ENCODE measurements at regions not wholly inside any gene's neighbourhood (a gene's known extent, or its start where the extent isn't known, plus 50 kb on each side); places are given as distances from the start of the nearest gene placed in this dataset.
A peak's percentile ranks its signal among the peaks of the same experiment; 100 is the strongest.
"Not testable (repeated sequence)": the region's sequence is repeated elsewhere in the genome, so short reads cannot be mapped to it uniquely, and the experiment has no call there.

DNA sequence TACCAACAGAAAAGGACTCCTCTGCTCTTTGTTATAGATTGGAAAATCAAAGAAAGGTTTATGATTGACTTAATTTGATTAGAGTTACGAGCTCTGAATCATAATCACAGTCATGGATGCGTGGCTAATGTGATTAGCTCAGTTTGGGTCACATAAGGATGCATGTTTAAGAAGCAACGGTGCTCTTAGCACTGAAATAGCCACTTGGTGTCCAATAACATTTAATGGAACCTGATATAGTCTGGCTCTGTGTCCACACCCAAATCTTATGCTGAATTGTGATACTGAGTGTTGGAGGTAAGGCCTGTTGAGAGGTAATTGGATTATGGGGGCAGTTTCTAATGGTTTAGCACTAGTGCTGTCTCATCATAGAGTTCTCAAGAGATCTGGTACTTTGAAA lies 501.6 kb downstream of the SLC6A15 start:
- no peaks in the 10 kb centered on the region for H3K4me1 Mint-ChIP-seq
- POLR2A ChIA-PET = no interaction called here
- no peak overlapping the region for H3K4me3 Mint-ChIP-seq
- no peak overlapping the region for H3K27ac Mint-ChIP-seq
- no peak overlapping the region for H3K4me3 ChIP-seq (ENCODE audit: low read length)
- H3K27me3 ChIP-seq (ENCODE audit: insufficient read depth, low read length, poor library complexity, severe bottlenecking) = no peaks in the 10 kb centered on the region
- H3K27ac ChIP-seq (ENCODE audit: low read depth, low read length) = no peak overlapping the region
- H3K4me1 ChIP-seq (ENCODE audit: insufficient read depth, low read length) = no peaks in the 10 kb centered on the region
- CTCF ChIA-PET = no interaction called here
- no peaks in the 10 kb centered on the region for H3K36me3 Mint-ChIP-seq
- H3K36me3 ChIP-seq (ENCODE audit: insufficient read depth, low read length) = no peaks in the 10 kb centered on the region
- H3K9me3 ChIP-seq (ENCODE audit: low read length) = no peaks in the 10 kb centered on the region
- H3K9me3 Mint-ChIP-seq = peaks cover 0 to 6% (median 3%) of the 10 kb centered on the region in 5 donors
- no peak for DNase-seq
- H3K27me3 Mint-ChIP-seq = no peaks in the 10 kb centered on the region

DNA sequence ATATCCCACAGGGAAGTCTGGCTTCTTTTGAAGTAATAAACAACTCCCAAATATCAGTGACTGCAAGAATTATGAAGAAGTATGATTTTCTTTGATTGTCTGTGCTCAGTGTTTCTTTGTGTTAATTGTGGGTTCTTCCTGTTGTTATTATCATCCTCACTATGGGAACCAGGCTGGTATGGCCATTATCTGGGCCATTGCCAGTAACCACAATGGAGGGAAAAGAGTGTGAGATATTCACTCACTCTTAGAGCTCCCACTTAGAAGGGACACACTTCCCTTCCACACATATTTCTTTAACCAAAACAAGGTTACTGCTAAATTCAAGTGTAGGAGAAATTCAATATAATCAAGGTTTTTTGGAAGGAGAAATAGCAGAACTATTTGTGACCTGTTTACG lies 503.7 kb downstream of the SLC6A15 start:
- Histone ChIP-seq H3K9me3 (ENCODE audit: low read length) (no peaks in the 10 kb centered on the region), H3K36me3 (ENCODE audit: insufficient read depth, low read length) (no peaks in the 10 kb centered on the region), H3K27me3 (ENCODE audit: insufficient read depth, low read length, poor library complexity, severe bottlenecking) (no peaks in the 10 kb centered on the region), H3K4me3 (ENCODE audit: low read length) (no peak overlapping the region), H3K27ac (ENCODE audit: low read depth, low read length) (no peak overlapping the region), H3K4me1 (ENCODE audit: insufficient read depth, low read length) (no peaks in the 10 kb centered on the region)
- no peak for DNase-seq
- Mint-ChIP-seq H3K36me3 (no peaks in the 10 kb centered on the region), H3K4me1 (no peaks in the 10 kb centered on the region), H3K9me3 (peaks cover 0 to 10% (median 3%) of the 10 kb centered on the region in 5 donors), H3K4me3 (no peak overlapping the region), H3K27me3 (no peaks in the 10 kb centered on the region), H3K27ac (no peak overlapping the region)
- ChIA-PET POLR2A (no interaction called here), CTCF (no interaction called here)

DNA sequence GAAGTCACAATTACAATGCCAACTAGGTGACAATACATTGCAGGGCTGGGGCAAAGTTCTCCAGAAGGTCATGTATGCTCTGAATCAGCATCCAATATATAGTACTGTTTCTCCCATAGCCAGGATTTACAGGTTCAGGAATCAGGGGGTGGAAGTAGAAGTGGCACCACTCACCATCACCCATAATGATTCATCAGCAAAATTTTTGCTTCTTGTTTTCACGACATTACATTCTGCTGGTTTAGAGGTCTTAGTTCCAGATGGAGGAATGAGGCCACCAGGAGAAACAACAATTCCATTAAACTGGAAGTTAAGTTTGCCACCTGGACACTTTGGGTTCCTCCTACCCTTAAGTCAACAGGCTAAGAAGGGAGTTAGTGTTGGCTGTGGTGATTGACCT lies 505.9 kb downstream of the SLC6A15 start:
- H3K36me3 Mint-ChIP-seq; DNase-seq; H3K27ac Mint-ChIP-seq; CTCF ChIA-PET; H3K36me3 ChIP-seq (ENCODE audit: insufficient read depth, low read length); H3K4me3 Mint-ChIP-seq; H3K27me3 Mint-ChIP-seq; H3K27ac ChIP-seq (ENCODE audit: low read depth, low read length); H3K9me3 Mint-ChIP-seq; H3K4me1 Mint-ChIP-seq; H3K27me3 ChIP-seq (ENCODE audit: insufficient read depth, low read length, poor library complexity, severe bottlenecking); H3K9me3 ChIP-seq (ENCODE audit: low read length); H3K4me3 ChIP-seq (ENCODE audit: low read length); POLR2A ChIA-PET; H3K4me1 ChIP-seq (ENCODE audit: insufficient read depth, low read length): not testable (repeated sequence)

DNA sequence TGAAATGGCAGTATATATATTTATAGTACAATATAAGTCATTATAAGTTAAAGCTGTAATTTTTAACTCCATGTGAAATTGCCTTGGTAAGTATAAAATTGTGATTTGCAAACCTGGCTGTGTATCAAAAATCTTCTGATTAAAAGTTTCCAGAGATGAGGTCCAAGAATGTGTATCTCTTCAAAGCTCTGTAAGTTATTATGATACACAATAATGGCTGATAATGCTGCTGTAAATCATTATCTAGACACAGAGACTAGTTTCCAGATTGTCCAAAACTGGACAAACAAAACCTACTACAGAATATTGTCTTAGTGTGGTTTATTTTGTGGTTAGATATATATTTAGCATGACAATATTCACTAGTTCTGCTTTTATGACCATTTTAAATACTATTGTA lies 514.8 kb downstream of the SLC6A15 start:
- ChIA-PET POLR2A (no interaction called here), CTCF (no interaction called here)
- no peak for DNase-seq

DNA sequence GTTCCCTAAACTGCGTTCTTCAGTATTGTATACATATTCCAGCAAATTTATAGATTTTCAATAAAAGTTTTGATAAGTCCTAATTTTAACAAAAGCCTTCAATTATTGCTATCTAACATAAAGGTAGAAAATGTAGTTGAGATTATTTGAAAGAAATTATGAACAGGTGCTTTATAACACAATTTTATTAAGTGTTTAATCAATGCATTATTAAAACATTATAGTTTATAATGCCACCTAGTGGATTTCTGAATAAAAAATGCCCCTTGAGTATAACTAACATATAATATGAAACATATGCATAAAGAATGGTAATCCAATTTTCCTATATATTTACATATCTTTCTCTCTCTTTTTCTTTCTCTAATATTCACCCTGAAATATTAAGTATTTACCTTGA lies 515.3 kb downstream of the SLC6A15 start:
- Histone ChIP-seq H3K36me3 (ENCODE audit: insufficient read depth, low read length) (no peaks in the 10 kb centered on the region), H3K27me3 (ENCODE audit: insufficient read depth, low read length, poor library complexity, severe bottlenecking) (no peaks in the 10 kb centered on the region), H3K27ac (ENCODE audit: low read depth, low read length) (no peak overlapping the region), H3K4me3 (ENCODE audit: low read length) (no peak overlapping the region), H3K4me1 (ENCODE audit: insufficient read depth, low read length) (no peaks in the 10 kb centered on the region), H3K9me3 (ENCODE audit: low read length) (no peaks in the 10 kb centered on the region)
- H3K9me3 Mint-ChIP-seq = peaks cover 0 to 6% (median 5%) of the 10 kb centered on the region in 5 donors
- POLR2A ChIA-PET = no interaction called here
- no peak overlapping the region for H3K4me3 Mint-ChIP-seq
- H3K36me3 Mint-ChIP-seq = no peaks in the 10 kb centered on the region
- no peaks in the 10 kb centered on the region for H3K4me1 Mint-ChIP-seq
- CTCF ChIA-PET = no interaction called here
- H3K27ac Mint-ChIP-seq = no peak overlapping the region
- H3K27me3 Mint-ChIP-seq = no peaks in the 10 kb centered on the region
- no peak for DNase-seq

More for the DNA sequence above, 514.8 kb downstream of the SLC6A15 start:
- Histone ChIP-seq H3K4me1 (ENCODE audit: insufficient read depth, low read length) (no peaks in the 10 kb centered on the region), H3K4me3 (ENCODE audit: low read length) (no peak overlapping the region), H3K36me3 (ENCODE audit: insufficient read depth, low read length) (no peaks in the 10 kb centered on the region), H3K9me3 (ENCODE audit: low read length) (no peaks in the 10 kb centered on the region), H3K27me3 (ENCODE audit: insufficient read depth, low read length, poor library complexity, severe bottlenecking) (no peaks in the 10 kb centered on the region), H3K27ac (ENCODE audit: low read depth, low read length) (no peak overlapping the region)
- no peaks in the 10 kb centered on the region for H3K4me1 Mint-ChIP-seq
- H3K36me3 Mint-ChIP-seq = no peaks in the 10 kb centered on the region
- no peaks in the 10 kb centered on the region for H3K27me3 Mint-ChIP-seq
- no peak overlapping the region for H3K27ac Mint-ChIP-seq
- no peak overlapping the region for H3K4me3 Mint-ChIP-seq
- H3K9me3 Mint-ChIP-seq = peaks cover 0 to 8% (median 5%) of the 10 kb centered on the region in 5 donors

DNA sequence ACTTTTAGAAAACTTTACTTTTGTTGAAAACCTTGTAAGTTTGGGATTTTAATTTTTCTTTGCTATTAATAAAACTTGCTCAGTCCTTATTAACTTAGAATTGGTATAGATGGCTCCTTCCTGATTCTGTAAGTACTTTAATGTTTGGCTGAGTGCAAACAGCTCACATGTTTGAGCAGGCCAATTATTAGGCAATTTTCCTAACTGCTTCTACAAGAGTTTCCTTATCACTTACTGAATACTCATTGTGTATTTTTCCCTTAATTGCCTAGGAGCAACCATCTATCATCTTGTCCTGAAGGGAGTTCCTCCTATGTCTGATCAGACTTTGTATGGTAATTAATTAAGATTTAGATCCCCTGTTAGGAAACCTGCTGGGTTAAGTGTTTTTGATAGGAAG lies 521.4 kb downstream of the SLC6A15 start:
- H3K4me3 ChIP-seq (ENCODE audit: low read length); H3K4me1 Mint-ChIP-seq; H3K27me3 Mint-ChIP-seq; H3K27me3 ChIP-seq (ENCODE audit: insufficient read depth, low read length, poor library complexity, severe bottlenecking); H3K9me3 ChIP-seq (ENCODE audit: low read length); H3K4me1 ChIP-seq (ENCODE audit: insufficient read depth, low read length); H3K36me3 Mint-ChIP-seq; CTCF ChIA-PET; H3K27ac Mint-ChIP-seq; H3K27ac ChIP-seq (ENCODE audit: low read depth, low read length); H3K9me3 Mint-ChIP-seq; DNase-seq; H3K4me3 Mint-ChIP-seq; H3K36me3 ChIP-seq (ENCODE audit: insufficient read depth, low read length); POLR2A ChIA-PET: not testable (repeated sequence)

DNA sequence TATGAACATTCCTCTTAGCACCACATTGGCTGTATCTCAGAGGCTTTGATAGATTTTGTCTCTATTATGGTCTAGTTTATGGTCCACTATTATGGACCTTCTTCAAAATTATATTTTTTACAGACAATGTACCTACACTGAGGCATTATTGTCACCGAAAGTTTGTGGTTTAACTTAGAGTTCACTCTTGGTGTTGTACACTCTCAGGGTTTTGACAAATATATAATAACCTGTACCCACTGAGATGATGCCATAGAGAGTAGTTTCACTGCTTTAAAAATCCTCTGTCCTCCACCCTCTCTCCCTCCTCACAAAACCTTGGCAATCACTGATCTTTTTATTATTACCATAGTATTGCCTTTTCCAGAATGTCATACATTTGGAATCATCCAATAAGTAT lies 528.2 kb downstream of the SLC6A15 start:
- H3K36me3 ChIP-seq (ENCODE audit: insufficient read depth, low read length) = no peaks in the 10 kb centered on the region
- no peak overlapping the region for H3K4me3 Mint-ChIP-seq
- ChIA-PET POLR2A (no interaction called here), CTCF (no interaction called here)
- no peak overlapping the region for H3K27ac Mint-ChIP-seq
- H3K9me3 ChIP-seq (ENCODE audit: low read length) = no peaks in the 10 kb centered on the region
- no peak overlapping the region for H3K27ac ChIP-seq (ENCODE audit: low read depth, low read length)
- no peaks in the 10 kb centered on the region for H3K4me1 ChIP-seq (ENCODE audit: insufficient read depth, low read length)
- no peak for DNase-seq
- H3K4me1 Mint-ChIP-seq = no peaks in the 10 kb centered on the region
- peaks cover 0 to 33% (median 6%) of the 10 kb centered on the region in 5 donors for H3K9me3 Mint-ChIP-seq
- no peaks in the 10 kb centered on the region for H3K27me3 Mint-ChIP-seq
- H3K36me3 Mint-ChIP-seq = no peaks in the 10 kb centered on the region
- H3K4me3 ChIP-seq (ENCODE audit: low read length) = no peak overlapping the region
- H3K27me3 ChIP-seq (ENCODE audit: insufficient read depth, low read length, poor library complexity, severe bottlenecking) = no peaks in the 10 kb centered on the region

DNA sequence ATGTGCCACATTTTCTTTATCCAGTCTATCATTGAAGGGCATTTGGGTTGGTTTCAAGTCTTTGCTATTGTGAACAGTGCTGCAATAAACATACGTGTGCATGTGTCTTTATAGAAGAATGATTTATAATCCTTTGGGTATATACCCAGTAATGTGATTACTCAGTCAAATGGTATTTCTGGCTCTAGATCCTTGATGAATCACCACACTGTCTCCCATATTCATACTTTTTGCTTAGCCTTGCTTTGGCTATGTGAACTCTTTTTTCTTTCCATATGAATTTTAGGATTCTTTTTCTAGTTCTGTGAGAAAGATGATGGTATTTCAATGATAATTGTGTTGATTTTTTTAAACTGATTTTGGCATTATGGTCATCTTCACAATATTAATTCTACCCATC lies 530.1 kb downstream of the SLC6A15 start:
- H3K4me3 ChIP-seq (ENCODE audit: low read length); H3K9me3 ChIP-seq (ENCODE audit: low read length); H3K4me1 Mint-ChIP-seq; POLR2A ChIA-PET; H3K27me3 Mint-ChIP-seq; DNase-seq; H3K4me3 Mint-ChIP-seq; H3K4me1 ChIP-seq (ENCODE audit: insufficient read depth, low read length); H3K36me3 Mint-ChIP-seq; H3K36me3 ChIP-seq (ENCODE audit: insufficient read depth, low read length); CTCF ChIA-PET; H3K27ac ChIP-seq (ENCODE audit: low read depth, low read length); H3K27me3 ChIP-seq (ENCODE audit: insufficient read depth, low read length, poor library complexity, severe bottlenecking): not testable (repeated sequence)
- Mint-ChIP-seq H3K9me3 (peaks cover 0 to 48% (median 3%) of the 10 kb centered on the region in 5 donors), H3K27ac (peak overlapping the region in 1 of 8 donors; percentile 10)

DNA sequence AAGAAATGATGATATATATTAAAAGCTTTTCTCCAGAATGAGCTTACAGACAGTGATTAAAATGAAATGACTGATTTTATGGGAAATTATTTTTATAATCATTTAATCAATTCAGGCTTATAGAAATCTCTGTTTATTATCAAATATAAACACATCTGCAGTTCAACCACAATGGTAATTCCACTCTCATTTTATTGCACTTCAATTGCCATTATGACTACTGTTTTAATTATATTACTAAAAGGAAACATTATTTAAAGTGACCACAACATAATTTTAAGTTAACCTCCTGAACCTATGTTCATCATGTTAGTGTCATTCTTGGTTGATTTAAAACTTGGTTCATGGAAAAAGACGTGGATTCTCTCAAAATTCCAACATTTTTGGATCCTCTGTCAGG lies 536.3 kb downstream of the SLC6A15 start:
- Mint-ChIP-seq H3K9me3 (peaks cover 0 to 18% (median 3%) of the 10 kb centered on the region in 5 donors), H3K4me3 (no peak overlapping the region), H3K27ac (no peak overlapping the region), H3K36me3 (no peaks in the 10 kb centered on the region), H3K4me1 (no peaks in the 10 kb centered on the region), H3K27me3 (no peaks in the 10 kb centered on the region)
- Histone ChIP-seq H3K4me3 (ENCODE audit: low read length) (no peak overlapping the region), H3K27me3 (ENCODE audit: insufficient read depth, low read length, poor library complexity, severe bottlenecking) (no peaks in the 10 kb centered on the region), H3K4me1 (ENCODE audit: insufficient read depth, low read length) (no peaks in the 10 kb centered on the region), H3K9me3 (ENCODE audit: low read length) (no peaks in the 10 kb centered on the region), H3K27ac (ENCODE audit: low read depth, low read length) (no peak overlapping the region), H3K36me3 (ENCODE audit: insufficient read depth, low read length) (no peaks in the 10 kb centered on the region)
- POLR2A ChIA-PET = no interaction called here
- CTCF ChIA-PET = no interaction called here
- DNase-seq = no peak
